Tibial artery (tissue), 4 donors: ENCODE measurements at regions not wholly inside any gene's neighbourhood (a gene's known extent, or its start where the extent isn't known, plus 50 kb on each side); places are given as distances from the start of the nearest gene placed in this dataset.

ENCODE experiments used
- DNase-seq, 2 donors: peaks; one replicate each; pipeline ENCODE4 v3.0.0-alpha.2; 2019
- H3K27ac ChIP-seq, 2 donors: fragments of 200-600 bp; sonication (generic) in 1 of 2; 1 replicate in 1 of 2; 2 replicates in 1 of 2; pipeline ENCODE4 v1.5.1; 2018 to 2019; ENCODE audit warnings: mild to moderate bottlenecking in 1 of 2
- H3K27me3 ChIP-seq, 2 donors: fragments of 200-600 bp; sonication (generic) in 1 of 2; one replicate each; pipeline versions ENCODE4 v1.5.1 to v1.6.0; 2016 to 2019
- H3K36me3 ChIP-seq, 3 donors: fragments of 200-600 bp; sonication (generic) in 2 of 3; one replicate each; pipeline ENCODE4 v1.5.1; 2016 to 2019; ENCODE audit warnings: mild to moderate bottlenecking in 2 of 3
- H3K4me1 ChIP-seq, 4 donors: fragments of 200-600 bp; sonication (generic) in 2 of 4; 1 replicate in 3 of 4; 2 replicates in 1 of 4; pipeline ENCODE4 v1.5.1; 2016 to 2019
- H3K4me3 ChIP-seq, 2 donors: fragments of 200-600 bp; sonication (generic) in 1 of 2; 1 replicate in 1 of 2; 2 replicates in 1 of 2; pipeline ENCODE4 v1.5.1; 2018 to 2019; ENCODE audit warnings: mild to moderate bottlenecking in 2 of 2
- H3K9me3 ChIP-seq, 3 donors: fragments of 200-600 bp; sonication (generic) in 1 of 3; one replicate each; pipeline ENCODE4 v1.5.1; 2016 to 2019
- CTCF ChIP-seq, 2 experiments: fragments of 200-600 bp in 1 of 2; fragments of 450-650 bp in 1 of 2; IDR thresholded peaks; one replicate each; pipeline ENCODE4 v1.5.1; 2017 to 2019; ENCODE audit warnings: antibody characterized with exemption in 2 of 2, mild to moderate bottlenecking in 1 of 2, moderate library complexity in 1 of 2
- intact Hi-C: fragments of 100-400 bp; cut with DNase I; formaldehyde crosslinking; loops from one replicate; pipeline ENCODE4 v1.15.0; 2023; ENCODE audit warnings: low total_unique reads

GRCh38 chr13:72290962-72291681 lies 424.1 kb upstream of the DACH1 start:
- Histone ChIP-seq H3K27me3 (no peaks in the 10 kb centered on the region), H3K9me3 (no peaks in the 10 kb centered on the region), H3K4me3 (no peak overlapping the region), H3K36me3 (no peaks in the 10 kb centered on the region), H3K27ac (no peak overlapping the region), H3K4me1 (no peaks in the 10 kb centered on the region)
- DNase-seq = no peak
- no peak for TF ChIP-seq CTCF (IDR thresholded peaks at IDR 0.05)
- intact Hi-C loops = no loop called here

- intact Hi-C loops = no loop called here
Measured at GRCh38 chr13:72286421-72286820, 419.4 kb upstream of the DACH1 start.

GRCh38 chr13:72284791-72285190 lies 417.8 kb upstream of the DACH1 start:
- DNase-seq = no peak
- no peaks in the 10 kb centered on the region for H3K27me3 ChIP-seq

More at GRCh38 chr13:72286421-72286820, 419.4 kb upstream of the DACH1 start:
- no peaks in the 10 kb centered on the region for H3K27me3 ChIP-seq
- H3K4me3 ChIP-seq = no peak overlapping the region
- no peak for DNase-seq
- no peaks in the 10 kb centered on the region for H3K36me3 ChIP-seq
- no peak for TF ChIP-seq CTCF (IDR thresholded peaks at IDR 0.05)
- H3K27ac ChIP-seq = no peak overlapping the region
- H3K4me1 ChIP-seq = no peaks in the 10 kb centered on the region
- no peaks in the 10 kb centered on the region for H3K9me3 ChIP-seq

DNA sequence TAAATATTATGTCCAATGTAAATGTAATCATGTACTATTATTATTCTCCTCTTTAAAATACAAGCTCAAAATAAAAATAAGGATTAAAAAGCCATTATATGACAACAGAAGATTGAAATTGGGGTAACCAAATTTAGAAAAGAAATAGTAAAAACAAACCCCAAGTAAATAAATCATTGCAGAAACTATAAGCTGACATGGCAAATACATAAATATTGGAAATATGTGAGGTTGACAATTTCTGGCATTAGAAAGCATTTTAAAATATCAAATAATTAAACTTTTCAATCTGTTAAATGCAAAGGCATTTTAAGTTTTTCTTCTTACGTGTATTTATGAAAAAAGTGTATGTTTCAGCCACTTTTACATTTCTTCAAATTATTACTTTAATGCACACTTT lies 394.7 kb upstream of the DACH1 start:
- H3K9me3 ChIP-seq = no peaks in the 10 kb centered on the region
- intact Hi-C loops = no loop called here
- H3K27me3 ChIP-seq = no peaks in the 10 kb centered on the region
- no peak for TF ChIP-seq CTCF (IDR thresholded peaks at IDR 0.05)
- H3K4me1 ChIP-seq = no peaks in the 10 kb centered on the region
- H3K4me3 ChIP-seq = no peak overlapping the region
- no peak for DNase-seq
- H3K36me3 ChIP-seq = no peaks in the 10 kb centered on the region
- no peak overlapping the region for H3K27ac ChIP-seq

More at GRCh38 chr13:72284791-72285190, 417.8 kb upstream of the DACH1 start:
- H3K27ac ChIP-seq = no peak overlapping the region
- H3K4me1 ChIP-seq = no peaks in the 10 kb centered on the region
- intact Hi-C loops = no loop called here
- TF ChIP-seq CTCF (IDR thresholded peaks at IDR 0.05) = no peak
- no peaks in the 10 kb centered on the region for H3K9me3 ChIP-seq
- H3K36me3 ChIP-seq = no peaks in the 10 kb centered on the region
- no peak overlapping the region for H3K4me3 ChIP-seq

GRCh38 chr13:72259528-72259927 lies 392.5 kb upstream of the DACH1 start:
- intact Hi-C loops = no loop called here
- H3K4me3 ChIP-seq = no peak overlapping the region
- TF ChIP-seq CTCF (IDR thresholded peaks at IDR 0.05) = no peak
- H3K9me3 ChIP-seq = no peaks in the 10 kb centered on the region
- H3K36me3 ChIP-seq = no peaks in the 10 kb centered on the region
- H3K4me1 ChIP-seq = no peaks in the 10 kb centered on the region
- no peak for DNase-seq
- H3K27ac ChIP-seq = no peak overlapping the region
- no peaks in the 10 kb centered on the region for H3K27me3 ChIP-seq
